ENCODE measurements at regions not wholly inside any gene's neighbourhood (a gene's known extent, or its start where the extent isn't known, plus 50 kb on each side); places are given as distances from the start of the nearest gene placed in this dataset.

DNA sequence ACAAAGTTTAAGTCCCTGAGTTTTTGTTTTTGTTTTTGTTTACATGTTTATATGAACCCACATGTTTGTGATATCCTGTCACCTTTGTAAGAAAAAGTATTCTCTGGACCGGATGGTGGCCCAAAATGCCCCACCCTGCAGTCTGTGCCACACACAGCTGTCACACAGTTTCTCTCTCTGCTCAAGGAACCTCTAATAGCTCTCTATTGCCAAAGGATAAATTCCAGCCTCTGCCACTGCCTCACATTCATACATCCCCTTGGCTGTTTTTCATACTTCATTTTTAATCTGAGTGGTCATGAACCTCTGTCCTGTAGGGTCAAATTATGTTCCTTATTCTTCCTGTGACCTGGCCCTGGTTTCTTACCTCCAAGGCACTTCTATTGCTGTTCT lies 520.3 kb upstream of the CDH5 start:
- Histone ChIP-seq H2AFZ (ENCODE audit: low read length) (no peak overlapping the region), H3K27me3 (replicated peaks in 1 of 4; ENCODE audit: control insufficient read depth in 3 of 4, extremely low read depth in 1 of 4, insufficient read depth in 3 of 4, low read length in 3 of 4) (no peaks in the 10 kb centered on the region), H4K8ac (ENCODE audit: extremely low read depth, insufficient read depth, low read length) (no peak overlapping the region), H2BK5ac (ENCODE audit: low read depth, low read length) (no peak overlapping the region), H2BK12ac (ENCODE audit: low read depth, low read length) (peak overlapping the region; percentile 10; the same call in 1 of the 2 replicates), H3K23ac (ENCODE audit: insufficient read length) (no peak overlapping the region), H2BK120ac (replicated peaks; ENCODE audit: low read depth, low read length) (no peak overlapping the region), H3K79me2 (ENCODE audit: control insufficient read depth in 1 of 2, insufficient read depth in 2 of 2, low read length in 2 of 2) (no peaks in the 10 kb centered on the region), H4K91ac (replicated peaks; ENCODE audit: insufficient read length, low read length) (no peak overlapping the region), H3K23me2 (ENCODE audit: low read depth, low read length) (no peaks in the 10 kb centered on the region; the same call in 1 of the 2 replicates), H3K9ac (replicated peaks in 1 of 4; ENCODE audit: extremely low read depth in 1 of 4, low read depth in 3 of 4, low read length in 3 of 4) (no peak overlapping the region), H3K36me3 (ENCODE audit: control insufficient read depth in 2 of 4, insufficient read depth in 4 of 4, low read length in 3 of 4) (no peaks in the 10 kb centered on the region), H3K79me1 (ENCODE audit: low read depth, low read length) (no peaks in the 10 kb centered on the region), H3K27ac (ENCODE audit: low read depth, low read length) (no peak overlapping the region), H4K20me1 (replicated peaks in 1 of 2; ENCODE audit: control insufficient read depth in 1 of 2, insufficient read depth in 2 of 2, low read length in 2 of 2) (no peaks in the 10 kb centered on the region), H3K9me3 (ENCODE audit: insufficient read depth in 2 of 2, low read depth in 1 of 2, low read length in 1 of 2) (no peaks in the 10 kb centered on the region), H3K14ac (ENCODE audit: insufficient read length) (no peak overlapping the region), H4K5ac (ENCODE audit: insufficient read length, low read depth, low read length) (no peak overlapping the region), H3K4me3 (ENCODE audit: extremely low read depth in 1 of 4, insufficient read depth in 2 of 4, low read depth in 3 of 4, low read length in 4 of 4) (no peak overlapping the region), H2BK15ac (ENCODE audit: low read length) (no peak overlapping the region), H3K56ac (replicated peaks; ENCODE audit: insufficient read length, low read depth, low read length) (no peak overlapping the region), H3K4me1 (replicated peaks in 1 of 4; ENCODE audit: control insufficient read depth in 3 of 4, insufficient read depth in 4 of 4, low read length in 3 of 4) (no peaks in the 10 kb centered on the region), H3K18ac (ENCODE audit: extremely low read depth, low read length) (no peak overlapping the region), H3K4me2 (ENCODE audit: insufficient read depth in 1 of 2, low read depth in 2 of 2, low read length in 2 of 2) (no peak overlapping the region), H2AK5ac (ENCODE audit: low read depth, low read length) (no peak overlapping the region), H3K4ac (replicated peaks; ENCODE audit: insufficient read length, low read depth, low read length) (no peak overlapping the region), H2BK20ac (ENCODE audit: low read length) (no peak overlapping the region)
- ChIA-PET POLR2A (ENCODE audit: partially characterized antibody) (no interaction called here), CTCF (ENCODE audit: partially characterized antibody) (interaction anchor here (1.0 kb wide), 1 partner anchor 10 kb away, joined by 3 read pairs; no protein-coding TSS in a partner anchor)
- DNase-seq (ENCODE audit: low read depth in 1 of 2, low spot score in 2 of 2) (no peak), FAIRE-seq (no peak)
- WGBS, 2 experiments (ENCODE audit: extremely low coverage in 1 of 2, insufficient coverage in 1 of 2, insufficient read length in 1 of 2, insufficient replicate concordance in 2 of 2, low coverage in 1 of 2, low lambda C conversion rate in 2 of 2, missing lambda C conversion rate in 1 of 2) = 93% methylated on average over 1 of the region's 1 CpG; no CpG with 5 or more reads in 1 of the 2 experiments
- no peak for TF ChIP-seq RFX5 (IDR thresholded peaks at IDR 0.05; ENCODE audit: borderline replicate concordance, low read depth, low read length)
- TF ChIP-seq RAD21 (IDR thresholded peaks at IDR 0.05 in 1 of 2, conservative IDR thresholded peaks at IDR 0.05 in 1 of 2; ENCODE audit: low read depth in 2 of 2, low read length in 2 of 2) = no peak
- TF ChIP-seq, protein P1, sequence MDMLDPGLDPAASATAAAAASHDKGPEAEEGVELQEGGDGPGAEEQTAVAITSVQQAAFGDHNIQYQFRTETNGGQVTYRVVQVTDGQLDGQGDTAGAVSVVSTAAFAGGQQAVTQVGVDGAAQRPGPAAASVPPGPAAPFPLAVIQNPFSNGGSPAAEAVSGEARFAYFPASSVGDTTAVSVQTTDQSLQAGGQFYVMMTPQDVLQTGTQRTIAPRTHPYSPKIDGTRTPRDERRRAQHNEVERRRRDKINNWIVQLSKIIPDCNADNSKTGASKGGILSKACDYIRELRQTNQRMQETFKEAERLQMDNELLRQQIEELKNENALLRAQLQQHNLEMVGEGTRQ (IDR thresholded peaks at IDR 0.05; ENCODE audit: low read length) = no peak
- TF ChIP-seq POLR2AphosphoS5 (IDR thresholded peaks at IDR 0.05; ENCODE audit: low read depth, low read length) = no peak

Measured in H1 (cell line).